Prostate gland (tissue), 2 donors: ENCODE measurements at regions not wholly inside any gene's neighbourhood (a gene's known extent, or its start where the extent isn't known, plus 50 kb on each side); places are given as distances from the start of the nearest gene placed in this dataset.

Experiments
- DNase-seq: peaks from one replicate; pipeline ENCODE4 v3.0.0-alpha.2; 2019; ENCODE audit warnings: low spot score
- H3K27ac ChIP-seq, 2 donors: fragments of 200-600 bp; sonication (generic); 2 replicates each; pipeline ENCODE4 v1.5.1; 2017 to 2019
- H3K27me3 ChIP-seq: fragments of 200-600 bp; sonication (generic); replicated peaks from 2 replicates; pipeline ENCODE4 v1.5.1; 2019; ENCODE audit not compliant: insufficient read depth
- H3K36me3 ChIP-seq, 2 donors: fragments of 200-600 bp; sonication (generic); 1 replicate in 1 of 2; 2 replicates in 1 of 2; pipeline versions ENCODE4 v1.5.1 to v1.8.1; 2017 to 2019
- H3K4me1 ChIP-seq: fragments of 200-600 bp; sonication (generic); replicated peaks from 2 replicates; pipeline ENCODE4 v1.5.1; 2019
- H3K4me3 ChIP-seq, 2 donors: fragments of 200-600 bp; sonication (generic); 2 replicates each; pipeline ENCODE4 v1.5.1; 2017 to 2019
- H3K9me3 ChIP-seq: fragments of 200-600 bp; sonication (generic); 2 replicates; pipeline ENCODE4 v1.5.1; 2017
- POLR2A ChIP-seq: fragments of 450-650 bp; IDR thresholded peaks from one replicate; pipeline ENCODE4 v1.6.1; 2016; ENCODE audit warnings: antibody characterized with exemption, mild to moderate bottlenecking
- POLR2AphosphoS5 ChIP-seq: sonication (generic); formaldehyde crosslinking; IDR thresholded peaks from one replicate; pipeline ENCODE4 v1.6.1; 2017; ENCODE audit warnings: antibody characterized with exemption
- WGBS: methylation state at CpG from one replicate; pipeline ENCODE4 v1.1.5; 2018; 5-methylcytosine and 5-hydroxymethylcytosine counted together
- intact Hi-C: fragments of 100-400 bp; cut with DNase I; formaldehyde crosslinking; loops from one replicate; pipeline ENCODE4 v1.14.2; 2022
- TF ChIP-seq, protein P1 (sequence below), 4 experiments: fragments of 200-600 bp in 2 of 4; fragments of 450-650 bp in 2 of 4; sonication (generic) in 2 of 4; IDR thresholded peaks; 1 replicate in 3 of 4; 2 replicates in 1 of 4; pipeline ENCODE4 v1.5.1; 2016 to 2019; ENCODE audit warnings: antibody characterized with exemption in 4 of 4, mild to moderate bottlenecking in 2 of 4, moderate library complexity in 2 of 4

DNA sequence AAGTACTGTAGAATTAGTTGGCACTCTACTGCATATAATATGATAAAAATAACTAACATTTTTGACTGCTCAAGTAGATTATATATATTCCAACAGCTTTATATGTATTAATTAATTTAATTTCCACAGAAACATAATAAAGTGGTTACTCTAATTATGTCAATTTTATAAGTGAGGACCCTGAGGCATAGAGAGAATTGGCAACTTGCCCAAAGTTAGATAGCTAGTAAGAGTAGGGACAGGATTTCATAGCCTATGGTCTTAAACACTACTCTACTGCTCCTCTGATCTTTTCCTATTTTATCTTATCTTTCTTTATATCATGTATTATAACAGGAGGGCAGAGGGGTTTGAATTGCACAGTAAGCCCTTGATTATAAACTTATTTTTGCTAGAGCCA is 418.7 kb upstream of the SGO1 start:
- no peaks in the 10 kb centered on the region for H3K9me3 ChIP-seq
- TF ChIP-seq, protein P1, sequence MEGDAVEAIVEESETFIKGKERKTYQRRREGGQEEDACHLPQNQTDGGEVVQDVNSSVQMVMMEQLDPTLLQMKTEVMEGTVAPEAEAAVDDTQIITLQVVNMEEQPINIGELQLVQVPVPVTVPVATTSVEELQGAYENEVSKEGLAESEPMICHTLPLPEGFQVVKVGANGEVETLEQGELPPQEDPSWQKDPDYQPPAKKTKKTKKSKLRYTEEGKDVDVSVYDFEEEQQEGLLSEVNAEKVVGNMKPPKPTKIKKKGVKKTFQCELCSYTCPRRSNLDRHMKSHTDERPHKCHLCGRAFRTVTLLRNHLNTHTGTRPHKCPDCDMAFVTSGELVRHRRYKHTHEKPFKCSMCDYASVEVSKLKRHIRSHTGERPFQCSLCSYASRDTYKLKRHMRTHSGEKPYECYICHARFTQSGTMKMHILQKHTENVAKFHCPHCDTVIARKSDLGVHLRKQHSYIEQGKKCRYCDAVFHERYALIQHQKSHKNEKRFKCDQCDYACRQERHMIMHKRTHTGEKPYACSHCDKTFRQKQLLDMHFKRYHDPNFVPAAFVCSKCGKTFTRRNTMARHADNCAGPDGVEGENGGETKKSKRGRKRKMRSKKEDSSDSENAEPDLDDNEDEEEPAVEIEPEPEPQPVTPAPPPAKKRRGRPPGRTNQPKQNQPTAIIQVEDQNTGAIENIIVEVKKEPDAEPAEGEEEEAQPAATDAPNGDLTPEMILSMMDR (IDR thresholded peaks at IDR 0.05): no peak
- TF ChIP-seq POLR2A (no peak), POLR2AphosphoS5 (no peak)
- H3K4me3 ChIP-seq: no peak overlapping the region
- no peaks in the 10 kb centered on the region for H3K4me1 ChIP-seq
- DNase-seq: no peak
- intact Hi-C loops: no loop called here
- no peak overlapping the region for H3K27ac ChIP-seq
- H3K27me3 ChIP-seq: no peaks in the 10 kb centered on the region
- no peaks in the 10 kb centered on the region for H3K36me3 ChIP-seq

- H3K4me3 ChIP-seq: no peak overlapping the region
- WGBS: 79% methylated on average over 5 of the region's 5 CpGs
- intact Hi-C loops: no loop called here
- H3K27ac ChIP-seq: no peak overlapping the region
- TF ChIP-seq POLR2A (no peak), POLR2AphosphoS5 (no peak)
- TF ChIP-seq, protein P1 (IDR thresholded peaks at IDR 0.05): no peak
- H3K36me3 ChIP-seq: no peaks in the 10 kb centered on the region
- H3K4me1 ChIP-seq: no peaks in the 10 kb centered on the region
- no peaks in the 10 kb centered on the region for H3K27me3 ChIP-seq
- H3K9me3 ChIP-seq: no peaks in the 10 kb centered on the region
- no peak for DNase-seq
Measured at GRCh38 chr3:20589275-20589674, 403.3 kb upstream of the SGO1 start.

DNA sequence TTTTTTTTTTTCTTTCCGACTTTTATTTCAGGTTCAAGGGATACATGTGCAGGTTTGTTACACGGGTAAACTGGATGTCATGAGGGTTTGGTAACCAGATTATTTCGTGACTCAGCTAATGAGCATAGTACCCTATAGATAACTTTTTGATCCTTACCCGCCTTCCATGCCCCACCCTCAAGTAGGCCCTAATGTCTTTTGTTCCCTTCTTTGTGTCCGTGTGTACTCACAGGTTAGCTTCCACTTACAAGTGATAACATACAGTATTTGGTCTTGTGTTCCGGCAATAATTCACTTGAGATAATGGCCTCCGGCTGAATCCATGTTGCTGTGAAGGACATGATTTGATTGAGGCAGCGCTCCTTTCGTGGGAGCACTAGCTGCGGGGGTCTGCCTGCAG is 402.8 kb upstream of the SGO1 start:
- Histone ChIP-seq H3K36me3 (no peaks in the 10 kb centered on the region), H3K4me3 (no peak overlapping the region), H3K27ac (no peak overlapping the region), H3K27me3 (no peaks in the 10 kb centered on the region), H3K4me1 (no peaks in the 10 kb centered on the region), H3K9me3 (no peaks in the 10 kb centered on the region)
- 93% methylated on average over 10 of the region's 10 CpGs for WGBS
- intact Hi-C loops: no loop called here
- DNase-seq: no peak
- TF ChIP-seq POLR2AphosphoS5: no peak

GRCh38 chr3:20583648-20584047 is 397.6 kb upstream of the SGO1 start:
- no peaks in the 10 kb centered on the region for H3K4me1 ChIP-seq
- no peak for DNase-seq
- no peak overlapping the region for H3K27ac ChIP-seq
- TF ChIP-seq POLR2A (no peak), POLR2AphosphoS5 (no peak)
- TF ChIP-seq, protein P1 (IDR thresholded peaks at IDR 0.05): no peak
- intact Hi-C loops: no loop called here
- H3K4me3 ChIP-seq: no peak overlapping the region
- no peaks in the 10 kb centered on the region for H3K9me3 ChIP-seq
- no peaks in the 10 kb centered on the region for H3K36me3 ChIP-seq
- H3K27me3 ChIP-seq: no peaks in the 10 kb centered on the region

GRCh38 chr3:20576228-20576627 is 390.2 kb upstream of the SGO1 start:
- Histone ChIP-seq H3K27ac (no peak overlapping the region), H3K27me3 (no peaks in the 10 kb centered on the region), H3K4me3 (no peak overlapping the region), H3K9me3 (no peaks in the 10 kb centered on the region), H3K36me3 (no peaks in the 10 kb centered on the region), H3K4me1 (no peaks in the 10 kb centered on the region)
- 54% methylated on average over 3 of the region's 3 CpGs for WGBS
- TF ChIP-seq, protein P1 (IDR thresholded peaks at IDR 0.05): no peak
- TF ChIP-seq POLR2A: no peak
- no peak for TF ChIP-seq POLR2AphosphoS5
- intact Hi-C loops: no loop called here
- DNase-seq: no peak

DNA sequence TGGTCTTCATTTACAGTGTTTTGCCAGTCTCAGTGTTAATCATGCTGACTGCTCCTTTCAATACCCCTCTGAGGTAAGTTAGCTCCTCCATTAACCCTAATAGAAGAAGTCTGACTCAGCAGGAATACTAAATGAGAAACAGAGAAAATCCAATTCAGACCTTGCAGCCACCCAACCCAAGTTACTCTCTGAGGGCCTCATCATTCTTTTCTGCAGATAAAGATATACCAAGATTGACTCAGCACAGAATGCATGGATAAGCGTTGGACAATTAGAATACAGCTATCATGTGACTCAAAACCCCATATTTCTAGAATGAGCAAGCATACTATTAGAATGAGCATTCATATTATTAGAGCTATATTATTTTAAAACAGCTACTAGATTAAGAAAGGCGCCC is 389.1 kb upstream of the SGO1 start:
- no peaks in the 10 kb centered on the region for H3K9me3 ChIP-seq
- 90% methylated on average over 2 of the region's 2 CpGs for WGBS

More for the DNA sequence above, 389.1 kb upstream of the SGO1 start:
- no peaks in the 10 kb centered on the region for H3K27me3 ChIP-seq
- TF ChIP-seq POLR2AphosphoS5 (no peak), POLR2A (no peak)
- TF ChIP-seq, protein P1 (IDR thresholded peaks at IDR 0.05): no peak
- no peak for DNase-seq
- no peaks in the 10 kb centered on the region for H3K36me3 ChIP-seq
- H3K4me3 ChIP-seq: no peak overlapping the region
- no peaks in the 10 kb centered on the region for H3K4me1 ChIP-seq
- intact Hi-C loops: no loop called here
- no peak overlapping the region for H3K27ac ChIP-seq
